ENCODE measurements at regions not wholly inside any gene's neighbourhood (a gene's known extent, or its start where the extent isn't known, plus 50 kb on each side); places are given as distances from the start of the nearest gene placed in this dataset.

DNA sequence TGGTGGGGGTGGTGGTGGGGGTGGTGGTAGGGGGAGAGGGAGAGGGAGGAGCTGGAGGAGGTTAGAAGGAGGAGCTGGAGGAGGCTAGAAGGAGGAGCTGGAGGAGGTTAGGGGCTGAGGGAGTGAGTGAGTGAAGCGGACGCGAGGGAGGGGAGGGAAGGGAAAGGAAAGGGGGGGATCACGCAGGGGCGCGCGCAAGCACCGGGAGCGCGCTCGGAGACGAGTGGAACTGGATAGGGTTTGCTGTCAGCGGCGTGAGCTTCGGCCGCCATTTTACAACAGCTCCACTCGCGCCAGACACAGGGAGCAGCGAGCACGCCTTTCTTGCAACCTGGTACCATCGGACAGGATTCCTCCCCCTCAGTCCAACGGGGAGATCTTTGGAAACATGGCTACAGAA is 90.5 kb upstream of the FERMT1 start:
- Mint-ChIP-seq H3K27me3 (ENCODE audit: low read depth) (peaks cover 15% of the 10 kb centered on the region), H3K4me1 (ENCODE audit: low read depth) (no peaks in the 10 kb centered on the region), H3K27ac (ENCODE audit: unreplicated experiment) (no peak overlapping the region), H3K4me3 (ENCODE audit: unreplicated experiment) (no peak overlapping the region), H3K36me3 (ENCODE audit: low read depth) (no peaks in the 10 kb centered on the region), H3K9me3 (ENCODE audit: low read depth) (peaks cover 6% of the 10 kb centered on the region)
- DNase-seq (ENCODE audit: low spot score) = peak; percentile 54
- TF ChIP-seq, protein P1, sequence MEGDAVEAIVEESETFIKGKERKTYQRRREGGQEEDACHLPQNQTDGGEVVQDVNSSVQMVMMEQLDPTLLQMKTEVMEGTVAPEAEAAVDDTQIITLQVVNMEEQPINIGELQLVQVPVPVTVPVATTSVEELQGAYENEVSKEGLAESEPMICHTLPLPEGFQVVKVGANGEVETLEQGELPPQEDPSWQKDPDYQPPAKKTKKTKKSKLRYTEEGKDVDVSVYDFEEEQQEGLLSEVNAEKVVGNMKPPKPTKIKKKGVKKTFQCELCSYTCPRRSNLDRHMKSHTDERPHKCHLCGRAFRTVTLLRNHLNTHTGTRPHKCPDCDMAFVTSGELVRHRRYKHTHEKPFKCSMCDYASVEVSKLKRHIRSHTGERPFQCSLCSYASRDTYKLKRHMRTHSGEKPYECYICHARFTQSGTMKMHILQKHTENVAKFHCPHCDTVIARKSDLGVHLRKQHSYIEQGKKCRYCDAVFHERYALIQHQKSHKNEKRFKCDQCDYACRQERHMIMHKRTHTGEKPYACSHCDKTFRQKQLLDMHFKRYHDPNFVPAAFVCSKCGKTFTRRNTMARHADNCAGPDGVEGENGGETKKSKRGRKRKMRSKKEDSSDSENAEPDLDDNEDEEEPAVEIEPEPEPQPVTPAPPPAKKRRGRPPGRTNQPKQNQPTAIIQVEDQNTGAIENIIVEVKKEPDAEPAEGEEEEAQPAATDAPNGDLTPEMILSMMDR (IDR thresholded peaks at IDR 0.05) = no peak

DNA sequence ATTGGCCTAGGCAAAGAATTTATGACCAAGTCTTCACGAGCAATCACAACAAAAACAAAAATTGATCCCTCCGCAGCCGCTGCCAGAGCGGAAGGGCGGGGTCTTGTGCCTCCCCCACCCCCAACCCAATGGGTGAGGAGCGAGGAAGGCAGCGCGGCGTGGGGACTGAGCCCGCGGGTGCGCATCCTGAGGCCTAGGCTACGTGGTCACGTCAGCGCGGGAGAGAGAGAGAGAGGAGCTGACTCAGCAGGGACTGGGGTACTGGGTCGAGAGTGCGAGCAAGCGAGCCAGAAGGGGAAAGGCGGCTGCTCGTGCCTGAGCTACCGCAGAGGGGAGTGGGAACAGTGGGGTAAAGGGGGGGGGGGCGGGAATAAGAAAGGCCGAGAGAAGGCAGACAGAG is 90.1 kb upstream of the FERMT1 start:
- Mint-ChIP-seq H3K27me3 (ENCODE audit: low read depth) (peaks cover 15% of the 10 kb centered on the region), H3K4me1 (ENCODE audit: low read depth) (no peaks in the 10 kb centered on the region), H3K36me3 (ENCODE audit: low read depth) (no peaks in the 10 kb centered on the region), H3K27ac (ENCODE audit: unreplicated experiment) (no peak overlapping the region), H3K9me3 (ENCODE audit: low read depth) (peaks cover 6% of the 10 kb centered on the region), H3K4me3 (ENCODE audit: unreplicated experiment) (no peak overlapping the region)
- TF ChIP-seq, protein P1 (IDR thresholded peaks at IDR 0.05) = no peak
- peak; percentile 89 for DNase-seq (ENCODE audit: low spot score)

DNA sequence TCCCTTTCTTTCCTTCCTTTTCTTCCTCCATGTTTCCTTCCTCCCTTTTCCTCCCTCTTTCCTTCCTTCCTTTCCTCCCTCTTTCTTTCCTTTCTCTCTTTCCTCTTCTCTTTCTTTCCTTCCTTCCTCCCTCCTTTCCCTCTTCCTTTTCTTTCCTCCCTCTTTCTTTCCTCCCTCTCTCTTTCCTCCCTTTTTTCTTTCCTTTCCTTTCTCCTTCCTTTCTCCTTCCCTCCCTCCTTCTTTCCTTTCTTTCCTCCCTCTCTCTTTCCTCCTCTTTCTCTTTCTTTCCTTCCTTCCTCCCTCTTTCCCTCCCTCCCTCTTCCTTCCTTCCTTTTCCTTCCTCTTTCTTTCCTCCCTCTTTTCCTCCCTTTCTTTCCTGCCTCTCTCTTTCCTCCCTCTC is 86.3 kb upstream of the FERMT1 start:
- Mint-ChIP-seq H3K9me3 (ENCODE audit: low read depth) (peaks cover 14% of the 10 kb centered on the region), H3K4me1 (ENCODE audit: low read depth) (no peaks in the 10 kb centered on the region), H3K36me3 (ENCODE audit: low read depth) (no peaks in the 10 kb centered on the region), H3K27me3 (ENCODE audit: low read depth) (peaks cover 14% of the 10 kb centered on the region), H3K4me3 (ENCODE audit: unreplicated experiment) (no peak overlapping the region), H3K27ac (ENCODE audit: unreplicated experiment) (no peak overlapping the region)
- DNase-seq (ENCODE audit: low spot score) = no peak
- TF ChIP-seq, protein P1 (IDR thresholded peaks at IDR 0.05) = no peak

DNA sequence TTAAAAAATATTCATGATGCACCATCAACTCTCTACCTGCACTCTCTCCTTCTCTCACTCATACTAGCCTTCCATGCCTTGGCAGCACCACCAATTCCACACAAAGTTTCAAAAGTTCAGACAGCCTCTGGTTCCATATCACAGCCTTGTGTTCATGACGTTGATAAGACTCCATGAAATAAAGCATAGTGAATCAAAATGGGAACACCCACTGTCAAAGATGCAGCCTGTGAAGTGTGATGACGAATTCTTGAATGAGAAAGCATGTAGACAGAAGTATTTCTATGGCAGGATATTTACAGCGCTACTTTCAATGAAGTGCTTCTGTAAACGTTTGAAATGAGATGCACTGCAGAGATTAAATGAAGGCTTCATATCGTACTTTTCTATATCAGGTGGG is 77.3 kb upstream of the FERMT1 start:
- no peak for DNase-seq (ENCODE audit: low spot score)
- Mint-ChIP-seq H3K4me3 (ENCODE audit: unreplicated experiment) (no peak overlapping the region), H3K36me3 (ENCODE audit: low read depth) (no peaks in the 10 kb centered on the region), H3K27ac (ENCODE audit: unreplicated experiment) (no peak overlapping the region), H3K9me3 (ENCODE audit: low read depth) (peaks cover 12% of the 10 kb centered on the region), H3K27me3 (ENCODE audit: low read depth) (peaks cover 15% of the 10 kb centered on the region), H3K4me1 (ENCODE audit: low read depth) (no peaks in the 10 kb centered on the region)
- TF ChIP-seq, protein P1 (IDR thresholded peaks at IDR 0.05) = no peak

DNA sequence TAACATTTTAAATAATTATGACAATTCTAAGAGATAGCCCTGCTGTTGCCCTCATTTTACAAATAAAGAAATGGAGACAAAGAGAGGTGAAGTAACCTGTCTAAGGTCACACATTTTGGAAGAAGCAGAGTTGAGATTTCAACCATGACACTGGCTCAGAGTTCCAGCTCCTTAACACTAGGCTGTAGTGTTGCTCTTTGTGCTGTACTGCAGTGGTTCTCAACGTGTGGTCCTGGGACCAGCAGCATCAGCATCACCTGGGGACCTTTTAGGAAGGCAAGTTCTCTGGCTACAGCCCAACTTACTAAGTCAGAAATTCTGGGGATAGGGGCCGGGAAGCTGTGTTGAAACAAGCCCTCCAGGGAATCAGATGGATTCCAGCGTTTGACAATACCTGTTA is 62.4 kb upstream of the FERMT1 start:
- Mint-ChIP-seq H3K9me3 (ENCODE audit: low read depth) (peaks cover 3% of the 10 kb centered on the region), H3K4me3 (ENCODE audit: unreplicated experiment) (no peak overlapping the region), H3K4me1 (ENCODE audit: low read depth) (no peaks in the 10 kb centered on the region), H3K36me3 (ENCODE audit: low read depth) (no peaks in the 10 kb centered on the region), H3K27me3 (ENCODE audit: low read depth) (peaks cover 26% of the 10 kb centered on the region), H3K27ac (ENCODE audit: unreplicated experiment) (no peak overlapping the region)
- TF ChIP-seq, protein P1 (IDR thresholded peaks at IDR 0.05) = peak; percentile 29
- no peak for DNase-seq (ENCODE audit: low spot score)
